Transverse colon (tissue), 3 donors: ENCODE measurements at regions not wholly inside any gene's neighbourhood (a gene's known extent, or its start where the extent isn't known, plus 50 kb on each side); places are given as distances from the start of the nearest gene placed in this dataset.

Source experiments
- CTCF ChIP-seq, 5 experiments: fragments of 200-600 bp in 3 of 5; fragments of 450-650 bp in 2 of 5; sonication (generic) in 3 of 5; IDR thresholded peaks; 1 replicate in 2 of 5; 2 replicates in 3 of 5; pipeline ENCODE4 v1.5.1; 2016 to 2017; ENCODE audit warnings: antibody characterized with exemption in 5 of 5, inconsistent platforms in 3 of 5, mild to moderate bottlenecking in 2 of 5, moderate library complexity in 1 of 5
- EP300 ChIP-seq: sonication (generic); formaldehyde crosslinking; IDR thresholded peaks from one replicate; pipeline ENCODE4 v1.6.1; 2017; ENCODE audit warnings: antibody characterized with exemption, low read depth
- POLR2A ChIP-seq: fragments of 450-650 bp; IDR thresholded peaks from one replicate; pipeline ENCODE4 v1.6.1; 2016; ENCODE audit warnings: antibody characterized with exemption, mild to moderate bottlenecking, moderate library complexity

- TF ChIP-seq CTCF (IDR thresholded peaks at IDR 0.05), result peak; percentile 87 to 92 (median 89)
- no peak for TF ChIP-seq POLR2A
- TF ChIP-seq EP300, result no peak
Measured at GRCh38 chr20:51306521-51307358, 235.8 kb downstream of the NFATC2 start.
